GM23248 (cell line): ENCODE measurements at regions not wholly inside any gene's neighbourhood (a gene's known extent, or its start where the extent isn't known, plus 50 kb on each side); places are given as distances from the start of the nearest gene placed in this dataset.

Experiments
- EZH2 ChIP-seq: fragments of 200-600 bp; sonication (generic); IDR thresholded peaks from 2 replicates; pipeline ENCODE4 v1.6.1; 2018; ENCODE audit warnings: antibody characterized with exemption, mild to moderate bottlenecking; ENCODE audit not compliant: insufficient read depth, poor library complexity, severe bottlenecking
- EZH2phosphoT487 ChIP-seq: fragments of 200-600 bp; sonication (generic); IDR thresholded peaks from 2 replicates; pipeline ENCODE4 v1.6.1; 2018; ENCODE audit warnings: antibody characterized with exemption, moderate library complexity, mild to moderate bottlenecking, low read depth; ENCODE audit not compliant: insufficient read depth

DNA sequence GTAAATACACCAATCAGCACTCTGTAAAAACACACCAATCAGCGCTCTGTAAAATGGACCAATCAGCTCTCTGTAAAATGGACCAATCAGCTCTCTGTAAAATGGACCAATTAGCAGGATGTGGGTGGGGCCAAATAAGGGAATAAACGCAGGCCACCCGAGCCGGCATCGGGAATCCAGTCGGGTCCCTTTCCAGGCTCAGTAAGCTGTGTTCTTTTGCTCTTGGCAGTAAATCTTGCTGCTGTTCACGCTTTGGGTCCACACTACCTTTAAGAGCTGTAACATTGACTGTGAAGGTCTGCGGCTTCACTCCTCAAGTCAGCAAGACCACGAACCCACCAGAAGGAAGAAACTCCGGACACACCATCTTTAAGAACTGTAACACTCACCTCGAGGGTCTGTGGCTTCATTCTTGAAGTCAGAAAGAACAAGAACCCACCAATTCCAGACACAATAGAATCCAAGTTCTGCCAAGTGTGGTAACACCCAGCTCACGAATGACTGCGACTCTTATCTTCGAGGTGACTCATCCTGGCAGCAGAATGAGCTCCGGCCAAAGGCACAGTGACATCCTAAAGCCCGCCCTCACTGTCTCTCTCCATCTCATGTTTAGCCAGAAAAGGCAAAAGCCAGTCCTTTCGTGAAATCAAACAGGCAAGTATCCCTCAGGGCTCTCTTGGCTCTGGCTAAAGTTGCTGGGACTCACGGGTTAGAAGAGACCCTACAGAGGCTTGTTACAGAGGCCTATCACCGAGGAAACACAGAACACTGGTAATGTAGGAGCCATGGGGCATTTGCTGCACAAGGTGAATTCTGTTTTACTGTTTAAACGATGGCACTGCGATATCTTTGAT lies 155.2 kb downstream of the FAM43A start:
- TF ChIP-seq EZH2, result no peak
- no peak for TF ChIP-seq EZH2phosphoT487
